Parathyroid adenoma (tissue), 2 donors: ENCODE measurements at regions not wholly inside any gene's neighbourhood (a gene's known extent, or its start where the extent isn't known, plus 50 kb on each side); places are given as distances from the start of the nearest gene placed in this dataset.

Source experiments
- H2AFZ ChIP-seq: fragments of 300-600 bp; sonication (generic); one replicate; pipeline ENCODE4 v1.7.0; 2017; ENCODE audit warnings: antibody characterized with exemption, mild to moderate bottlenecking
- H3K27ac ChIP-seq: fragments of 300-600 bp; sonication (generic); one replicate; pipeline ENCODE4 v1.7.0; 2017
- H3K27me3 ChIP-seq: fragments of 300-600 bp; sonication (generic); one replicate; pipeline ENCODE4 v1.7.0; 2017; ENCODE audit warnings: low read length; ENCODE audit not compliant: control insufficient read depth, insufficient read depth
- H3K36me3 ChIP-seq: fragments of 300-600 bp; sonication (generic); one replicate; pipeline ENCODE4 v1.7.0; 2017; ENCODE audit warnings: low read length; ENCODE audit not compliant: control insufficient read depth, insufficient read depth
- H3K4me1 ChIP-seq: fragments of 300-600 bp; sonication (generic); one replicate; pipeline ENCODE4 v1.7.0; 2017; ENCODE audit warnings: control low read depth
- H3K4me2 ChIP-seq: fragments of 300-600 bp; sonication (generic); one replicate; pipeline ENCODE4 v1.7.0; 2017; ENCODE audit warnings: low read length
- H3K4me3 ChIP-seq: fragments of 300-600 bp; sonication (generic); one replicate; pipeline ENCODE4 v1.7.0; 2017; ENCODE audit warnings: low read depth, low read length
- H3K79me2 ChIP-seq: fragments of 300-600 bp; sonication (generic); one replicate; pipeline ENCODE4 v1.7.0; 2017; ENCODE audit warnings: control low read depth
- H3K9ac ChIP-seq: fragments of 300-600 bp; sonication (generic); one replicate; pipeline ENCODE4 v1.7.0; 2017; ENCODE audit warnings: mild to moderate bottlenecking
- H3K9me3 ChIP-seq: fragments of 300-600 bp; sonication (generic); one replicate; pipeline ENCODE4 v1.7.0; 2017; ENCODE audit warnings: low read length; ENCODE audit not compliant: control insufficient read depth
- CTCF ChIP-seq: fragments of 300-600 bp; sonication (generic); IDR thresholded peaks from one replicate; pipeline ENCODE4 v1.7.0; 2017; ENCODE audit warnings: antibody characterized with exemption, mild to moderate bottlenecking
- donor health status: primary hyperparathyroidism.

GRCh38 chr15:96595951-96596350 lies 265.5 kb downstream of the NR2F2 start:
- Histone ChIP-seq H3K27ac (no peak overlapping the region), H3K4me2 (no peak overlapping the region), H3K4me1 (no peaks in the 10 kb centered on the region), H3K27me3 (no peaks in the 10 kb centered on the region), H2AFZ (no peak overlapping the region), H3K79me2 (no peaks in the 10 kb centered on the region), H3K9ac (no peak overlapping the region), H3K36me3 (no peaks in the 10 kb centered on the region), H3K9me3 (no peaks in the 10 kb centered on the region), H3K4me3 (no peak overlapping the region)
- no peak for TF ChIP-seq CTCF

- Histone ChIP-seq H2AFZ (no peak overlapping the region), H3K9me3 (no peaks in the 10 kb centered on the region), H3K4me3 (no peak overlapping the region), H3K4me1 (no peaks in the 10 kb centered on the region), H3K36me3 (no peaks in the 10 kb centered on the region), H3K9ac (no peak overlapping the region), H3K4me2 (no peak overlapping the region), H3K79me2 (no peaks in the 10 kb centered on the region), H3K27me3 (no peaks in the 10 kb centered on the region), H3K27ac (no peak overlapping the region)
- TF ChIP-seq CTCF, result no peak
Measured at GRCh38 chr15:96598514-96598913, 268.0 kb downstream of the NR2F2 start.

GRCh38 chr15:96599268-96599667 lies 268.8 kb downstream of the NR2F2 start:
- Histone ChIP-seq H3K4me1 (no peaks in the 10 kb centered on the region), H3K9ac (no peak overlapping the region), H3K9me3 (no peaks in the 10 kb centered on the region), H3K4me3 (no peak overlapping the region), H2AFZ (no peak overlapping the region), H3K27ac (no peak overlapping the region), H3K27me3 (no peaks in the 10 kb centered on the region), H3K36me3 (no peaks in the 10 kb centered on the region), H3K79me2 (no peaks in the 10 kb centered on the region), H3K4me2 (no peak overlapping the region)
- no peak for TF ChIP-seq CTCF

- Histone ChIP-seq H3K4me3 (no peak overlapping the region), H3K4me2 (no peak overlapping the region), H3K9ac (no peak overlapping the region), H3K36me3 (no peaks in the 10 kb centered on the region), H3K4me1 (no peaks in the 10 kb centered on the region), H3K27me3 (no peaks in the 10 kb centered on the region), H3K27ac (no peak overlapping the region), H3K79me2 (no peaks in the 10 kb centered on the region), H3K9me3 (no peaks in the 10 kb centered on the region), H2AFZ (no peak overlapping the region)
- TF ChIP-seq CTCF, result no peak
Measured at GRCh38 chr15:96600350-96600749, 269.9 kb downstream of the NR2F2 start.

- Histone ChIP-seq H3K4me2 (no peak overlapping the region), H3K4me1 (no peaks in the 10 kb centered on the region), H3K36me3 (no peaks in the 10 kb centered on the region), H3K9ac (no peak overlapping the region), H3K9me3 (no peaks in the 10 kb centered on the region), H3K27me3 (no peaks in the 10 kb centered on the region), H3K79me2 (no peaks in the 10 kb centered on the region), H3K27ac (no peak overlapping the region), H2AFZ (no peak overlapping the region), H3K4me3 (no peak overlapping the region)
- no peak for TF ChIP-seq CTCF
Measured at GRCh38 chr15:96606617-96607016, 276.1 kb downstream of the NR2F2 start.
